ENCODE measurements at regions not wholly inside any gene's neighbourhood (a gene's known extent, or its start where the extent isn't known, plus 50 kb on each side); places are given as distances from the start of the nearest gene placed in this dataset.

DNA sequence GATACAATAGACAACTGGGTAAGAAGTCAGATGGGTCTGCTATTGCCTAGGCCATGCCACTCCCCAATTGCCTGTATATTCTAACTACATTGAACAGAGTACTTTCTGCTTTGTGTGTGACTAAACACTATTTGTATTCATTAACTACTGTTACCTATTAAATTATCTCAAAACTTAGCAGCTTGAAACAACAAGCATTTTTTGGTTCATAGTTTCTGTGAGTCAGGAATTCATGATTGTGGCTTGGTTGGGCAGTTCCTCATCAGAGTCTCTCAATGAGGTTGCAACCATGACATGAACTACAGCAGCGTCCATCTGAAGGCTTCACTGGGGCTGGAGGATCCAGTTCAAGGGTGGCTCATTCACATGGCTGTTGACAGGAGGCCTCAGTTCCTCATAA is 205.7 kb downstream of the EN1 start:
- WGBS, 4 donors, result 29 to 66% (median 44%) methylated on average over 1 of the region's 1 CpG
- Histone ChIP-seq H3K4me1 (replicated peaks in 1 of 2) (no peaks in the 10 kb centered on the region), H3K9me3 (replicated peaks in 1 of 3) (no peaks in the 10 kb centered on the region), H3K27ac (no peak overlapping the region), H3K4me3 (no peak overlapping the region), H3K27me3 (no peaks in the 10 kb centered on the region), H3K36me3 (replicated peaks in 1 of 2) (no peaks in the 10 kb centered on the region)
- DNase-seq, result no peak
- no peak for TF ChIP-seq POLR2A (IDR thresholded peaks at IDR 0.05)
- TF ChIP-seq, protein P1, sequence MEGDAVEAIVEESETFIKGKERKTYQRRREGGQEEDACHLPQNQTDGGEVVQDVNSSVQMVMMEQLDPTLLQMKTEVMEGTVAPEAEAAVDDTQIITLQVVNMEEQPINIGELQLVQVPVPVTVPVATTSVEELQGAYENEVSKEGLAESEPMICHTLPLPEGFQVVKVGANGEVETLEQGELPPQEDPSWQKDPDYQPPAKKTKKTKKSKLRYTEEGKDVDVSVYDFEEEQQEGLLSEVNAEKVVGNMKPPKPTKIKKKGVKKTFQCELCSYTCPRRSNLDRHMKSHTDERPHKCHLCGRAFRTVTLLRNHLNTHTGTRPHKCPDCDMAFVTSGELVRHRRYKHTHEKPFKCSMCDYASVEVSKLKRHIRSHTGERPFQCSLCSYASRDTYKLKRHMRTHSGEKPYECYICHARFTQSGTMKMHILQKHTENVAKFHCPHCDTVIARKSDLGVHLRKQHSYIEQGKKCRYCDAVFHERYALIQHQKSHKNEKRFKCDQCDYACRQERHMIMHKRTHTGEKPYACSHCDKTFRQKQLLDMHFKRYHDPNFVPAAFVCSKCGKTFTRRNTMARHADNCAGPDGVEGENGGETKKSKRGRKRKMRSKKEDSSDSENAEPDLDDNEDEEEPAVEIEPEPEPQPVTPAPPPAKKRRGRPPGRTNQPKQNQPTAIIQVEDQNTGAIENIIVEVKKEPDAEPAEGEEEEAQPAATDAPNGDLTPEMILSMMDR (IDR thresholded peaks at IDR 0.05), result no peak
- intact Hi-C loops (cut with DNase I), result no loop called here

DNA sequence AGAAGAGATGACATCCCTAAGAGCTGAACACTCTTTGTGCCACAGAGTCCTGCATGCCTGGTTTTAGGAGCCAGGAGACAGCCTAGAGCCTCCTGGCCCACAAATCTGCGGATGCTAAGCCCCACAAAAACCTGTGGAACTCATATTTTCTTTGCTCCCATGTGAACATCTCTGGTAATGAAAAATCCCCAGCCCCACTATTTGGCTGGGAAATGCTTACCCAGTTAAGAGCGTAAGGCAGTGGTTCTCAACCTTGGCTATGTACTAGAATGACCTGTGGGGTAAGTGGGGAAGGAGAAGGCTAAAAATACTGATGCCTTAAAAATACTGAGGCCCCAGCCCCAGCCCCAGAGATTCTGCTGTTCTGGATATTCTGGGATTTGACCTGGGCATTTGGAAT is 208.1 kb downstream of the EN1 start:
- WGBS, 4 donors, result 71 to 80% (median 76%) methylated on average over 2 of the region's 2 CpGs
- Histone ChIP-seq H3K27me3 (no peaks in the 10 kb centered on the region), H3K4me3 (no peak overlapping the region), H3K27ac (no peak overlapping the region), H3K4me1 (replicated peaks in 1 of 2) (no peaks in the 10 kb centered on the region), H3K9me3 (replicated peaks in 1 of 3) (no peaks in the 10 kb centered on the region), H3K36me3 (replicated peaks in 1 of 2) (no peaks in the 10 kb centered on the region)
- no peak for DNase-seq
- intact Hi-C loops (cut with DNase I), result no loop called here
- TF ChIP-seq, protein P1 (IDR thresholded peaks at IDR 0.05), result no peak
- no peak for TF ChIP-seq POLR2A (IDR thresholded peaks at IDR 0.05)

DNA sequence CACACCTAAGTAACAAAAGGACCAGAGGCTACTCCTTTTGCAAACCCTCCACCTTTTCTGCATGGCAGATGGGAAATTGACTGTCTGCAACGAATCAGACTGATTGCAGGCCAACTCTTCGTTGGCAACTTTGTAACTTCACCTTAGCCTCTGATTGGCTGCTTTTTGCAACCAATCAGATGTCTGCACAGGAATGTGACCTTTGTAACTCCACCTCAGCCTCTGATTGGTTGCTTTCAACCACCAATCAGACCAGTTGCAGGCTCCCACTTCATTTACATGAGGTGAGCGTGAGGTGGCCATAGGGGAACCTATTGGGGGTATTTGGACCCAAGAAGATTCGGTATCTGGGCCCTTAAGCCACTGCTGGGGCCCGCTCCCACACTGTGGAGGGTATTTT is 209.0 kb downstream of the EN1 start:
- Histone ChIP-seq H3K36me3 (replicated peaks in 1 of 2) (no peaks in the 10 kb centered on the region), H3K4me1 (replicated peaks in 1 of 2) (no peaks in the 10 kb centered on the region), H3K4me3 (no peak overlapping the region), H3K27me3 (no peaks in the 10 kb centered on the region), H3K27ac (no peak overlapping the region), H3K9me3 (replicated peaks in 1 of 3) (no peaks in the 10 kb centered on the region)
- TF ChIP-seq, protein P1 (IDR thresholded peaks at IDR 0.05), result no peak
- TF ChIP-seq POLR2A (IDR thresholded peaks at IDR 0.05), result no peak
- WGBS, 4 donors, result 62 to 74% (median 67%) methylated on average over 5 of the region's 5 CpGs
- DNase-seq, result no peak
- intact Hi-C loops (cut with DNase I), result no loop called here

DNA sequence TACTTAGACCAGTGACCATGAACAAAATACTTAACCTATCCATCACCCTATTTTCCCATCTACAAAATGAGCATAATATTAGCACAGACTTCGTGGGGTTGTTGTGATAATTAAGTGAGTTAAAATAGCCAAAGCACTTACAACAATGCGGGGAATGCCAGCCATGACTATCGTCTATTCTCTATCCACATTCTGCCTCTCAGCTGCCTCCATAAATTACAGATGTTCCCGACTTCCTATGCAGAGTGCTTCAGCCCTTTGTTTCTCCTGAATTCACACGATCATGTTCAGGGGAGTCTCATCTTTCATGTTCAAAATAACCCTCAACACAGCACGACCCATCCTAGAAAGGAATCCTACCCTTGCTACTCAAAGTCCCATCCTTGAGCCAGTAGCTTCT is 211.6 kb downstream of the EN1 start:
- TF ChIP-seq, protein P1 (IDR thresholded peaks at IDR 0.05), result no peak
- TF ChIP-seq POLR2A (IDR thresholded peaks at IDR 0.05), result no peak
- no peaks in the 10 kb centered on the region for H3K4me1 ChIP-seq (replicated peaks in 1 of 2)
- no peaks in the 10 kb centered on the region for H3K9me3 ChIP-seq (replicated peaks in 1 of 3)
- intact Hi-C loops (cut with DNase I), result no loop called here
- no peak for DNase-seq
- no peak overlapping the region for H3K4me3 ChIP-seq
- 21 to 33% (median 23%) methylated on average over 6 of the region's 6 CpGs for WGBS, 4 donors
- no peak overlapping the region for H3K27ac ChIP-seq
- no peaks in the 10 kb centered on the region for H3K36me3 ChIP-seq (replicated peaks in 1 of 2)
- H3K27me3 ChIP-seq, result no peaks in the 10 kb centered on the region

All from adrenal gland (tissue), 9 donors.